ENCODE measurements at regions not wholly inside any gene's neighbourhood (a gene's known extent, or its start where the extent isn't known, plus 50 kb on each side); places are given as distances from the start of the nearest gene placed in this dataset.

GRCh38 chr1:84090447-84091245, 53.4 kb upstream of the PRKACB start:
- no peak overlapping the region for H3K4me3 ChIP-seq (ENCODE audit: low read depth, low read length)
- H3K9ac ChIP-seq (ENCODE audit: low read depth, low read length) = peak overlapping the region; percentile 3

GRCh38 chr1:84089867-84090266, 54.2 kb upstream of the PRKACB start:
- H3K9ac ChIP-seq (ENCODE audit: low read depth, low read length) = no peak overlapping the region
- no peak overlapping the region for H3K4me3 ChIP-seq (ENCODE audit: low read depth, low read length)
- no peaks in the 10 kb centered on the region for H3K9me3 ChIP-seq (ENCODE audit: control insufficient read depth, insufficient read depth, low read length)
- H3K27me3 ChIP-seq (ENCODE audit: control insufficient read depth, insufficient read depth, low read length) = no peaks in the 10 kb centered on the region
- peaks cover 3% of the 10 kb centered on the region for H3K36me3 ChIP-seq (ENCODE audit: control insufficient read depth, insufficient read depth, low read length)
- no peaks in the 10 kb centered on the region for H3K4me1 ChIP-seq (ENCODE audit: control insufficient read depth, insufficient read depth, low read length)

More at GRCh38 chr1:84090447-84091245, 53.4 kb upstream of the PRKACB start:
- no peaks in the 10 kb centered on the region for H3K9me3 ChIP-seq (ENCODE audit: control insufficient read depth, insufficient read depth, low read length)
- no peaks in the 10 kb centered on the region for H3K4me1 ChIP-seq (ENCODE audit: control insufficient read depth, insufficient read depth, low read length)
- no peaks in the 10 kb centered on the region for H3K27me3 ChIP-seq (ENCODE audit: control insufficient read depth, insufficient read depth, low read length)
- peaks cover 2% of the 10 kb centered on the region for H3K36me3 ChIP-seq (ENCODE audit: control insufficient read depth, insufficient read depth, low read length)

- H3K27me3 ChIP-seq (ENCODE audit: control insufficient read depth, insufficient read depth, low read length) = no peaks in the 10 kb centered on the region
- no peak overlapping the region for H3K9ac ChIP-seq (ENCODE audit: low read depth, low read length)
- H3K9me3 ChIP-seq (ENCODE audit: control insufficient read depth, insufficient read depth, low read length) = no peaks in the 10 kb centered on the region
- no peaks in the 10 kb centered on the region for H3K4me1 ChIP-seq (ENCODE audit: control insufficient read depth, insufficient read depth, low read length)
- peaks cover 3% of the 10 kb centered on the region for H3K36me3 ChIP-seq (ENCODE audit: control insufficient read depth, insufficient read depth, low read length)
- H3K4me3 ChIP-seq (ENCODE audit: low read depth, low read length) = no peak overlapping the region
Measured at GRCh38 chr1:84089465-84089864, 54.6 kb upstream of the PRKACB start.

GRCh38 chr1:84086616-84087015, 57.5 kb upstream of the PRKACB start:
- peaks cover 3% of the 10 kb centered on the region for H3K36me3 ChIP-seq (ENCODE audit: control insufficient read depth, insufficient read depth, low read length)
- H3K9me3 ChIP-seq (ENCODE audit: control insufficient read depth, insufficient read depth, low read length) = no peaks in the 10 kb centered on the region
- H3K4me3 ChIP-seq (ENCODE audit: low read depth, low read length) = no peak overlapping the region
- no peaks in the 10 kb centered on the region for H3K27me3 ChIP-seq (ENCODE audit: control insufficient read depth, insufficient read depth, low read length)
- no peak overlapping the region for H3K9ac ChIP-seq (ENCODE audit: low read depth, low read length)
- H3K4me1 ChIP-seq (ENCODE audit: control insufficient read depth, insufficient read depth, low read length) = no peaks in the 10 kb centered on the region

GRCh38 chr1:84086189-84086588, 57.9 kb upstream of the PRKACB start:
- no peaks in the 10 kb centered on the region for H3K27me3 ChIP-seq (ENCODE audit: control insufficient read depth, insufficient read depth, low read length)
- no peak overlapping the region for H3K4me3 ChIP-seq (ENCODE audit: low read depth, low read length)
- no peaks in the 10 kb centered on the region for H3K4me1 ChIP-seq (ENCODE audit: control insufficient read depth, insufficient read depth, low read length)
- no peaks in the 10 kb centered on the region for H3K9me3 ChIP-seq (ENCODE audit: control insufficient read depth, insufficient read depth, low read length)
- peaks cover 3% of the 10 kb centered on the region for H3K36me3 ChIP-seq (ENCODE audit: control insufficient read depth, insufficient read depth, low read length)
- no peak overlapping the region for H3K9ac ChIP-seq (ENCODE audit: low read depth, low read length)

GRCh38 chr1:84083307-84083706, 60.8 kb upstream of the PRKACB start:
- Histone ChIP-seq H3K4me3 (ENCODE audit: low read depth, low read length) (no peak overlapping the region), H3K9ac (ENCODE audit: low read depth, low read length) (no peak overlapping the region), H3K4me1 (ENCODE audit: control insufficient read depth, insufficient read depth, low read length) (no peaks in the 10 kb centered on the region), H3K36me3 (ENCODE audit: control insufficient read depth, insufficient read depth, low read length) (peaks cover 3% of the 10 kb centered on the region), H3K9me3 (ENCODE audit: control insufficient read depth, insufficient read depth, low read length) (no peaks in the 10 kb centered on the region), H3K27me3 (ENCODE audit: control insufficient read depth, insufficient read depth, low read length) (no peaks in the 10 kb centered on the region)

GRCh38 chr1:84078842-84079202, 65.2 kb upstream of the PRKACB start:
- no peaks in the 10 kb centered on the region for H3K9me3 ChIP-seq (ENCODE audit: control insufficient read depth, insufficient read depth, low read length)
- H3K36me3 ChIP-seq (ENCODE audit: control insufficient read depth, insufficient read depth, low read length) = peaks cover 2% of the 10 kb centered on the region
- peak overlapping the region; percentile 67 for H3K9ac ChIP-seq (ENCODE audit: low read depth, low read length)
- H3K4me3 ChIP-seq (ENCODE audit: low read depth, low read length) = peak overlapping the region; percentile 85
- H3K27me3 ChIP-seq (ENCODE audit: control insufficient read depth, insufficient read depth, low read length) = no peaks in the 10 kb centered on the region
- H3K4me1 ChIP-seq (ENCODE audit: control insufficient read depth, insufficient read depth, low read length) = no peaks in the 10 kb centered on the region

- Histone ChIP-seq H3K36me3 (ENCODE audit: control insufficient read depth, insufficient read depth, low read length) (peaks cover 2% of the 10 kb centered on the region), H3K4me1 (ENCODE audit: control insufficient read depth, insufficient read depth, low read length) (no peaks in the 10 kb centered on the region), H3K4me3 (ENCODE audit: low read depth, low read length) (peak overlapping the region; percentile 85), H3K9ac (ENCODE audit: low read depth, low read length) (peak overlapping the region; percentile 67), H3K9me3 (ENCODE audit: control insufficient read depth, insufficient read depth, low read length) (no peaks in the 10 kb centered on the region), H3K27me3 (ENCODE audit: control insufficient read depth, insufficient read depth, low read length) (no peaks in the 10 kb centered on the region)
Measured at GRCh38 chr1:84078108-84078841, 65.8 kb upstream of the PRKACB start.

GRCh38 chr1:84077476-84078107, 66.5 kb upstream of the PRKACB start:
- Histone ChIP-seq H3K9ac (ENCODE audit: low read depth, low read length) (peak overlapping the region; percentile 91), H3K4me1 (ENCODE audit: control insufficient read depth, insufficient read depth, low read length) (no peaks in the 10 kb centered on the region), H3K9me3 (ENCODE audit: control insufficient read depth, insufficient read depth, low read length) (no peaks in the 10 kb centered on the region), H3K27me3 (ENCODE audit: control insufficient read depth, insufficient read depth, low read length) (no peaks in the 10 kb centered on the region), H3K36me3 (ENCODE audit: control insufficient read depth, insufficient read depth, low read length) (peaks cover 2% of the 10 kb centered on the region), H3K4me3 (ENCODE audit: low read depth, low read length) (peak overlapping the region; percentile 94)

GRCh38 chr1:84073266-84073665, 70.8 kb upstream of the PRKACB start:
- Histone ChIP-seq H3K4me1 (ENCODE audit: control insufficient read depth, insufficient read depth, low read length) (no peaks in the 10 kb centered on the region), H3K9me3 (ENCODE audit: control insufficient read depth, insufficient read depth, low read length) (peaks cover 6% of the 10 kb centered on the region), H3K4me3 (ENCODE audit: low read depth, low read length) (no peak overlapping the region), H3K9ac (ENCODE audit: low read depth, low read length) (no peak overlapping the region), H3K36me3 (ENCODE audit: control insufficient read depth, insufficient read depth, low read length) (peaks cover 2% of the 10 kb centered on the region), H3K27me3 (ENCODE audit: control insufficient read depth, insufficient read depth, low read length) (no peaks in the 10 kb centered on the region)

- Histone ChIP-seq H3K4me1 (ENCODE audit: control insufficient read depth, insufficient read depth, low read length) (no peaks in the 10 kb centered on the region), H3K27me3 (ENCODE audit: control insufficient read depth, insufficient read depth, low read length) (no peaks in the 10 kb centered on the region), H3K36me3 (ENCODE audit: control insufficient read depth, insufficient read depth, low read length) (no peaks in the 10 kb centered on the region), H3K4me3 (ENCODE audit: low read depth, low read length) (no peak overlapping the region), H3K9ac (ENCODE audit: low read depth, low read length) (no peak overlapping the region), H3K9me3 (ENCODE audit: control insufficient read depth, insufficient read depth, low read length) (peaks cover 6% of the 10 kb centered on the region)
Measured at GRCh38 chr1:84069236-84069845, 70.4 kb upstream of the TTLL7 start.
